HepG2 (cell line): ENCODE measurements at regions not wholly inside any gene's neighbourhood (a gene's known extent, or its start where the extent isn't known, plus 50 kb on each side); places are given as distances from the start of the nearest gene placed in this dataset.

ENCODE experiments used
- ATAC-seq: fragments of 200-7000 bp; cut with Tn5 transposase; 3 replicates; pipeline ENCODE4 v1.9.1; 2020; ENCODE audit warnings: mild to moderate bottlenecking, moderate library complexity
- BruUV-seq: library from RNA; stranded (reverse); fragments of 400-500 nt; replicated peaks from 2 replicates; lab custom pipeline; 2021; lab: Mats Ljungman, UMichigan
- CTCF ChIA-PET: fragments of 300-600 bp; formaldehyde crosslinking; extraction: SDS; loops from one replicate; lab custom pipeline; 2021; ENCODE audit warnings: low total read pairs, inconsistent platforms, low intra/inter-chr PET ratio; lab: Yijun Ruan, JAX
- POLR2A ChIA-PET: fragments of 350-600 bp; sonication (Branson Sonifier 250); formaldehyde crosslinking; loops from one replicate; lab custom pipeline; 2020; ENCODE audit warnings: antibody characterized with exemption, inconsistent platforms; lab: Yijun Ruan, JAX
- DNase-seq: peaks from one replicate; pipeline ENCODE4 v3.0.0-alpha.2; 2015; ENCODE audit warnings: low spot score
- FAIRE-seq: peaks from 3 replicates; lab custom pipeline; 2011; peaks lifted over from hg19 to GRCh38; lab: Jason Lieb, UNC
- H2AFZ ChIP-seq: one replicate; pipeline ENCODE4 v1.6.1; 2011; ENCODE audit warnings: low read length, inconsistent platforms
- H3K27ac ChIP-seq: fragments of 300-600 bp; 3 replicates; pipeline ENCODE4 v1.8.0; 2011; ENCODE audit warnings: mixed run types, mild to moderate bottlenecking, mixed read lengths, low read length, inconsistent platforms; ENCODE audit not compliant: insufficient read depth; ENCODE audit errors: extremely low read length
- H3K27me3 ChIP-seq, 2 experiments: fragments of 200-600 bp in 1 of 2; 2 replicates in 1 of 2; 3 replicates in 1 of 2; pipeline versions ENCODE4 v1.6.0 to v1.8.0; 2011; ENCODE audit warnings: low read length in 2 of 2, mild to moderate bottlenecking in 2 of 2, moderate library complexity in 2 of 2, inconsistent platforms in 1 of 2; ENCODE audit not compliant: insufficient read depth in 2 of 2, control insufficient read depth in 1 of 2
- H3K36me3 ChIP-seq, 2 experiments: fragments of 200-600 bp in 1 of 2; replicated peaks in 1 of 2; 2 replicates in 1 of 2; 3 replicates in 1 of 2; pipeline versions ENCODE4 v1.5.1 to v1.8.0; 2011; ENCODE audit warnings: low read length in 2 of 2, inconsistent platforms in 1 of 2; ENCODE audit not compliant: insufficient read depth in 2 of 2, control insufficient read depth in 1 of 2
- H3K4me1 ChIP-seq: 2 replicates; pipeline ENCODE4 v1.5.1; 2012; ENCODE audit warnings: low read length, inconsistent platforms; ENCODE audit not compliant: insufficient read depth
- H3K4me2 ChIP-seq: 2 replicates; pipeline ENCODE4 v1.6.0; 2011; ENCODE audit warnings: low read depth, low read length, inconsistent platforms
- H3K4me3 ChIP-seq, 3 experiments: fragments of 200-600 bp in 1 of 3; sonication (generic), shearing (Covaris generic) in 1 of 3; replicated peaks in 1 of 3; 2 replicates each; pipeline ENCODE4 v1.5.1; 2011 to 2016; ENCODE audit warnings: low read length in 3 of 3, inconsistent platforms in 2 of 3, low read depth in 2 of 3, mild to moderate bottlenecking in 2 of 3, control low read depth in 1 of 3, mixed read lengths in 1 of 3; ENCODE audit not compliant: insufficient read depth in 1 of 3
- H3K79me2 ChIP-seq: one replicate; pipeline ENCODE4 v1.6.1; 2011; ENCODE audit warnings: low read length, inconsistent platforms; ENCODE audit not compliant: insufficient read depth
- H3K9ac ChIP-seq: 2 replicates; pipeline ENCODE4 v1.6.0; 2011; ENCODE audit warnings: mild to moderate bottlenecking, low read depth, low read length, inconsistent platforms; ENCODE audit not compliant: insufficient read depth
- H3K9me3 ChIP-seq: 2 replicates; pipeline ENCODE4 v1.5.1; 2012; ENCODE audit warnings: mild to moderate bottlenecking, low read length
- H4K20me1 ChIP-seq: 2 replicates; pipeline ENCODE4 v1.6.0; 2011; ENCODE audit warnings: inconsistent platforms, mild to moderate bottlenecking, low read length, moderate library complexity; ENCODE audit not compliant: insufficient read depth
- DR1 ChIP-seq: sonication (generic); formaldehyde crosslinking; IDR thresholded peaks from 2 replicates; pipeline ENCODE4 v1.8.0; 2021; ENCODE audit warnings: mild to moderate bottlenecking, missing genetic modification reagents, inconsistent platforms
- HDAC1 ChIP-seq: sonication (generic); formaldehyde crosslinking; IDR thresholded peaks from 2 replicates; pipeline ENCODE4 v1.5.1; 2020; ENCODE audit warnings: mild to moderate bottlenecking, missing genetic modification reagents
- KLF11 ChIP-seq: IDR thresholded peaks from 2 replicates; pipeline ENCODE4 v1.6.1; 2016; ENCODE audit warnings: missing compliant biosample characterization
- MZF1 ChIP-seq: sonication (generic); formaldehyde crosslinking; IDR thresholded peaks from 2 replicates; pipeline ENCODE4 v1.8.1; 2023; ENCODE audit warnings: mild to moderate bottlenecking, missing genetic modification reagents, borderline replicate concordance
- SAFB2 ChIP-seq: sonication (generic); formaldehyde crosslinking; IDR thresholded peaks from 2 replicates; pipeline ENCODE4 v1.5.1; 2020; ENCODE audit warnings: missing genetic modification reagents, low read depth, mild to moderate bottlenecking, borderline replicate concordance
- SUZ12 ChIP-seq: fragments of 150-350 bp; IDR thresholded peaks from 2 replicates; pipeline ENCODE4 v1.6.1; 2014; ENCODE audit warnings: low read depth, low read length
- ZBTB46 ChIP-seq: sonication (generic); formaldehyde crosslinking; IDR thresholded peaks from 2 replicates; pipeline ENCODE4 v1.4.0; 2020; ENCODE audit warnings: mild to moderate bottlenecking, missing genetic modification reagents, borderline replicate concordance
- ZSCAN21 ChIP-seq: sonication (generic); formaldehyde crosslinking; IDR thresholded peaks from 2 replicates; pipeline ENCODE4 v1.8.0; 2022; ENCODE audit warnings: mild to moderate bottlenecking, missing genetic modification reagents, moderate library complexity, borderline replicate concordance
- WGBS: methylation state at CpG from one replicate; pipeline ENCODE4 v1.1.6; 2017; ENCODE audit warnings: low lambda C conversion rate; 5-methylcytosine and 5-hydroxymethylcytosine counted together
- in situ Hi-C: cut with HindIII; loops from 2 replicates; pipeline ENCODE4 v1.10.0; 2017; ENCODE audit warnings: low pct_unique_long_range_greater_than_20kb; ENCODE audit not compliant: extremely low pct_ligation_motif_present
- intact Hi-C: fragments of 100-400 bp; cut with micrococcal nuclease; formaldehyde crosslinking; loops from one replicate; pipeline ENCODE4 v1.10.0; 2022; ENCODE audit not compliant: unreplicated experiment

- no peaks in the 10 kb centered on the region for H3K4me1 ChIP-seq
These were observed 166.3 kb upstream of the FOXF1 start for GRCh38 chr16:86343796-86344585.

More at GRCh38 chr16:86343796-86344585, 166.3 kb upstream of the FOXF1 start:
- ChIA-PET POLR2A (no interaction called here), CTCF (no interaction called here)
- Histone ChIP-seq H3K36me3 (no peaks in the 10 kb centered on the region), H3K4me2 (no peak overlapping the region), H4K20me1 (no peaks in the 10 kb centered on the region; the same call in 1 of the 2 replicates), H2AFZ (no peak overlapping the region), H3K79me2 (no peaks in the 10 kb centered on the region), H3K27ac (no peak overlapping the region), H3K4me3 (no peak overlapping the region), H3K27me3 (peaks cover 0 to 70% of the 10 kb centered on the region in 2 experiments; a peak in 4 of 5 replicates), H3K9me3 (no peaks in the 10 kb centered on the region), H3K9ac (no peak overlapping the region)
- no peak for ATAC-seq
- intact Hi-C loops (no loop called here), in situ Hi-C loops (loop anchor here (5.0 kb wide), 1 partner anchor 173 kb away; no protein-coding TSS in a partner anchor)
- BruUV-seq: no TSS peak
- WGBS: 18% methylated on average over 10 of the region's 10 CpGs
- DNase-seq: no peak
- TF ChIP-seq KLF11 (CRISPR knock-in tag) (no peak), HDAC1 (CRISPR knock-in tag) (no peak), SAFB2 (CRISPR knock-in tag) (no peak), DR1 (CRISPR knock-in tag) (no peak), ZBTB46 (CRISPR knock-in tag) (no peak), MZF1 (CRISPR knock-in tag) (no peak), SUZ12 (no peak), ZSCAN21 (no peak)
- no peak for FAIRE-seq
